Calu3 (cell line): ENCODE measurements at regions not wholly inside any gene's neighbourhood (a gene's known extent, or its start where the extent isn't known, plus 50 kb on each side); places are given as distances from the start of the nearest gene placed in this dataset.

Source experiments
- BruUV-seq: library from RNA; stranded (reverse); fragments of 400-500 nt; replicated peaks from 2 replicates; lab custom pipeline; 2021; lab: Mats Ljungman, UMichigan
- CTCF ChIA-PET: fragments of 300-600 bp; sonication (Branson Sonifier 250); formaldehyde crosslinking; loops from one replicate; lab custom pipeline; 2022; ENCODE audit warnings: antibody characterized with exemption; lab: Charles Lee
- DNase-seq: peaks from one replicate; pipeline ENCODE4 v3.0.0; 2022
- H3K27ac Mint-ChIP-seq: one replicate; pipeline ENCODE4 v1.8.0; 2022; ENCODE audit warnings: mixed read lengths; ENCODE audit not compliant: unreplicated experiment
- H3K27me3 Mint-ChIP-seq: one replicate; pipeline ENCODE4 v1.8.0; 2022; ENCODE audit warnings: mixed read lengths; ENCODE audit not compliant: unreplicated experiment
- H3K36me3 Mint-ChIP-seq: one replicate; pipeline ENCODE4 v1.8.0; 2022; ENCODE audit warnings: mild to moderate bottlenecking, moderate library complexity, mixed read lengths; ENCODE audit not compliant: insufficient read depth, unreplicated experiment
- H3K4me1 Mint-ChIP-seq: one replicate; pipeline ENCODE4 v1.8.0; 2022; ENCODE audit warnings: mild to moderate bottlenecking, low read depth, mixed read lengths; ENCODE audit not compliant: unreplicated experiment
- H3K4me3 Mint-ChIP-seq: one replicate; pipeline ENCODE4 v1.8.0; 2022; ENCODE audit warnings: mild to moderate bottlenecking, low read depth, moderate library complexity, mixed read lengths; ENCODE audit not compliant: unreplicated experiment
- H3K9me3 Mint-ChIP-seq: one replicate; pipeline ENCODE4 v1.8.0; 2022; ENCODE audit warnings: low read depth, mixed read lengths; ENCODE audit not compliant: unreplicated experiment
- intact Hi-C: fragments of 100-400 bp; cut with micrococcal nuclease; formaldehyde crosslinking; loops from one replicate; pipeline ENCODE4 v1.10.0; 2022; ENCODE audit not compliant: unreplicated experiment
- TF ChIP-seq, protein P1 (sequence below): fragments of 200-600 bp; IDR thresholded peaks from one replicate; pipeline ENCODE4 v1.8.0; 2022; ENCODE audit warnings: antibody characterized with exemption; ENCODE audit not compliant: unreplicated experiment

DNA sequence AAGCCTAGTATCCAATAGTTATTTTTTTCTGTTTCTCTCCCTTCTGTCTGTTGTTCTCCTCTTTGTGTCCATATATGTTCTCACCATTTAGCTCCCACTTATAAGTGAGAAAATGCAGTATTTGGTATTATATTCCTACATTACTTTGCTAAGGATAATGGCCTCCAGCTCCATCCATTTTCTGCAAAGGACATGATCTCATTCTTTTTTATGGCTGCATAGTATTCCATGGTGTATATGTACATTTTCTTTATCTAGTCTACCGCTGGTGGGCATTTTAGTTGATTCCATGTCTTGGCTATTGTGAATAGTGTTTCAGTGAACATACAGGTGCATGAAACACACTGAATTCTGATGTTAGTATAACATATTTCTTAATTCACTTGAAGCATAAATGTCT lies 348.9 kb upstream of the TRPC7 start:
- no peak overlapping the region for H3K4me3 Mint-ChIP-seq
- H3K27ac Mint-ChIP-seq = no peak overlapping the region
- peaks cover 16% of the 10 kb centered on the region for H3K27me3 Mint-ChIP-seq
- DNase-seq = no peak
- H3K36me3 Mint-ChIP-seq = no peaks in the 10 kb centered on the region
- no peaks in the 10 kb centered on the region for H3K4me1 Mint-ChIP-seq
- intact Hi-C loops = no loop called here
- peaks cover 2% of the 10 kb centered on the region for H3K9me3 Mint-ChIP-seq
- CTCF ChIA-PET = no interaction called here
- TF ChIP-seq, protein P1, sequence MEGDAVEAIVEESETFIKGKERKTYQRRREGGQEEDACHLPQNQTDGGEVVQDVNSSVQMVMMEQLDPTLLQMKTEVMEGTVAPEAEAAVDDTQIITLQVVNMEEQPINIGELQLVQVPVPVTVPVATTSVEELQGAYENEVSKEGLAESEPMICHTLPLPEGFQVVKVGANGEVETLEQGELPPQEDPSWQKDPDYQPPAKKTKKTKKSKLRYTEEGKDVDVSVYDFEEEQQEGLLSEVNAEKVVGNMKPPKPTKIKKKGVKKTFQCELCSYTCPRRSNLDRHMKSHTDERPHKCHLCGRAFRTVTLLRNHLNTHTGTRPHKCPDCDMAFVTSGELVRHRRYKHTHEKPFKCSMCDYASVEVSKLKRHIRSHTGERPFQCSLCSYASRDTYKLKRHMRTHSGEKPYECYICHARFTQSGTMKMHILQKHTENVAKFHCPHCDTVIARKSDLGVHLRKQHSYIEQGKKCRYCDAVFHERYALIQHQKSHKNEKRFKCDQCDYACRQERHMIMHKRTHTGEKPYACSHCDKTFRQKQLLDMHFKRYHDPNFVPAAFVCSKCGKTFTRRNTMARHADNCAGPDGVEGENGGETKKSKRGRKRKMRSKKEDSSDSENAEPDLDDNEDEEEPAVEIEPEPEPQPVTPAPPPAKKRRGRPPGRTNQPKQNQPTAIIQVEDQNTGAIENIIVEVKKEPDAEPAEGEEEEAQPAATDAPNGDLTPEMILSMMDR = no peak
- no TSS peak for BruUV-seq

DNA sequence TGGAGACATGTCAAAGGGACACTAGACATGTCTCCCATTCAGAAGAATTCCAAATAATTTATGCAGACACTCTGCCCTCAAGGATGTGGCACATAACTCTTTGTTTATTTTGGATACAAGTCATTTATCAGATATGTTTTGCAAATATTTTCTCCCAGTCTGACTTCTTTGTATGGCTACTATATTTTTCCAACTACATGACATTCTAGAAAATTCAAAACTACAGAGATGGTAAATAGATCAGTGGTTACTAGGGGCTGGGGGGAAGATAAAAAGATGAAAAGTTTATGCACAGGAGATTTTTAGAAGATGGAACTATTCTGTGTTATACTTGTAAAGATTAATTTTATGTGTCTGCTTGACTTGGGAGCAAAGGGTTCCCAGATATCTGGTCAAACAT lies 347.3 kb upstream of the TRPC7 start:
- no peak for DNase-seq
- Mint-ChIP-seq H3K9me3 (peaks cover 2% of the 10 kb centered on the region), H3K27ac (no peak overlapping the region), H3K27me3 (peaks cover 9% of the 10 kb centered on the region), H3K4me3 (no peak overlapping the region), H3K4me1 (no peaks in the 10 kb centered on the region), H3K36me3 (no peaks in the 10 kb centered on the region)
- TF ChIP-seq, protein P1 = no peak
- CTCF ChIA-PET = no interaction called here
- intact Hi-C loops = no loop called here
- BruUV-seq = no TSS peak

DNA sequence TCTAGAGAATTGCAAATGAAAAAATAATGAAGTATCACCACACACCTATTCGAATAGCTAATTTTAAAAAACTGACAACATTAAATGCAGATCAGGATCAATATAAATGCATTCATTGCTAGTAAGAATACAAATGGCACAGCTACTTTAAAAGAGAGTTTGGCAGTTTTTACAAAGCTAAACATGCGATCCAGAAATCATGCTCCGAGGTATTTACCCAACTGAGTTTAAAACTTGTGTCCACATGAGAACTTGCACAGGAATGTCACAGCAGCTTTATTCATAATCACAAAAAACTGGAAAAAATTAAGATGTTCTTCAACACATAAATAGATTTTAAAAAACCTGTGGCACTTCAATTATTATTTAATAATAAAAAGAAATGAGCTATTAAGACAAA lies 345.5 kb upstream of the TRPC7 start:
- DNase-seq = no peak
- CTCF ChIA-PET = interaction anchor here (0.7 kb wide), 1 partner anchor 61 kb away, joined by 4 read pairs; no protein-coding TSS in a partner anchor
- no peak overlapping the region for H3K4me3 Mint-ChIP-seq
- H3K27me3 Mint-ChIP-seq = peaks cover 18% of the 10 kb centered on the region
- intact Hi-C loops = no loop called here
- peaks cover 2% of the 10 kb centered on the region for H3K9me3 Mint-ChIP-seq
- no peaks in the 10 kb centered on the region for H3K36me3 Mint-ChIP-seq
- TF ChIP-seq, protein P1 = no peak
- no peak overlapping the region for H3K27ac Mint-ChIP-seq
- H3K4me1 Mint-ChIP-seq = no peaks in the 10 kb centered on the region
- no TSS peak for BruUV-seq

DNA sequence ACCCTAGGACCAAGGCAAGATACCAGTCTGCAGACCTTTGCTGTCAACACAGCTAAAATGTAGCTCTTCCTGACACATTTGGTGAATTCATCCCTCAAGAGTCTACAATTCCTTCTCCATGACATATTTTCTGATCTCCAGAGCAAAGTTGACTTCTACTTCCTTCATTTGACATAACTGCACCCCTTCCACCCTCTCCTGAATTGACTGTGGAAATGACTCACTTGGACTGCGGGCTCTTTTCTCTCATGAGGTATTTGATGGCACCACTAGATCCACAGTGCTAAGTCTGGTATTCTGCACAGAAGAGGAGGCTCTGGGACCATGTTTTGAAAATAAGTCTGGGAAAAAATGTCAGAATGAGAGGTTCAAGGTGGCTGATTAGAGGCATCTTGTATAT lies 338.4 kb upstream of the TRPC7 start:
- peaks cover 87% of the 10 kb centered on the region for H3K27me3 Mint-ChIP-seq
- H3K36me3 Mint-ChIP-seq = no peaks in the 10 kb centered on the region
- no peak for DNase-seq
- BruUV-seq = no TSS peak
- intact Hi-C loops = no loop called here
- no peak overlapping the region for H3K27ac Mint-ChIP-seq
- H3K4me3 Mint-ChIP-seq = no peak overlapping the region
- CTCF ChIA-PET = no interaction called here
- H3K4me1 Mint-ChIP-seq = no peaks in the 10 kb centered on the region
- no peaks in the 10 kb centered on the region for H3K9me3 Mint-ChIP-seq
- TF ChIP-seq, protein P1 = no peak
